ENCODE measurements at regions not wholly inside any gene's neighbourhood (a gene's known extent, or its start where the extent isn't known, plus 50 kb on each side); places are given as distances from the start of the nearest gene placed in this dataset.
"Not testable (repeated sequence)": the region's sequence is repeated elsewhere in the genome, so short reads cannot be mapped to it uniquely, and the experiment has no call there.

GRCh38 chr13:50650592-50651504 lies 192.6 kb downstream of the DLEU7 start:
- FAIRE-seq (no peak), DNase-seq (ENCODE audit: insufficient read length, low spot score) (no peak)

DNA sequence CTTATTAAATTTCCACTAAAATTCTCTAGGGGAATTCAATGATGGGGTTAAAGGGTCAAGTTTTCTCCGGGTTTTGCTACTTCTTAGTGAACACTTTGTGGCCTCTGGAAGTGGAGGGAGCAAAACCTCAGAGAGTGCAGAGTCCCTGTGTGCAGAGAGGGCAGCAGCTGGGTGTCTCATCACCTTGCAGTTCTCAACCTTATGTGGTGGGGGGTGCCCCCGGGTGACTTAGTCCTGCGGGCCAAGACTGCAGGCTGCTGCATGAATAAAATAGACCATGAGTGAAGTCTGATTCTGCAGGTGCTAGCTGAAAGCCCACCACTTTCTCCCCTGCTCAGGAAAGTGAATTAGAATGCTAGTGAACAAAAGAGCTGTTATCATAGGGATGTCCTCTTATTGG lies 191.6 kb downstream of the DLEU7 start:
- no peak for DNase-seq (ENCODE audit: insufficient read length, low spot score)
- FAIRE-seq = no peak

DNA sequence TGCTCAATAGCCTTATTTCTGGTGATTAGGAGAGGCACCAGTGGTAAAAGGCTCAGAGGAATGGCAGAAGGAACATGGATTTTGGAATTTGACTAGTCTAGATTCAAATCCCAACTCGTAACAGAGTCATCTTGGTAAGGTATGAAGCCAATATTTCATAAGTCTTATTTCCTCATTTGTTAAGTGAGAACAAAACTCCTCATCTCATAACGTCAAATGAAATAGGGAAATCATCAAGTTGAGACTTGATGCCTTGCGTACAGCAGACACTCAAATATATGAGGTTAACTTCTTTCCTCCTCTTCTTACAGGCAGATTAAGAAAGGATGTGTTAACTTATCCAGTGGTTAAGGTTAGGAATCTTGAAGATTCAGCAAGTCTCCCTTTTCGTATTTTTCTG lies 189.2 kb downstream of the DLEU7 start:
- no peak for DNase-seq (ENCODE audit: insufficient read length, low spot score)
- no peak for FAIRE-seq

- not testable (repeated sequence) for FAIRE-seq; DNase-seq (ENCODE audit: insufficient read length, low spot score)
These were observed 181.6 kb downstream of the DLEU7 start for GRCh38 chr13:50661881-50662280.

- DNase-seq (ENCODE audit: insufficient read length, low spot score) (no peak), FAIRE-seq (no peak)
These were observed 178.5 kb downstream of the DLEU7 start for GRCh38 chr13:50664951-50665350.

- DNase-seq (ENCODE audit: insufficient read length, low spot score) = no peak
These were observed 175.4 kb downstream of the DLEU7 start for GRCh38 chr13:50668049-50668448.

GRCh38 chr13:50668691-50669271 lies 174.7 kb downstream of the DLEU7 start:
- FAIRE-seq = no peak

More at GRCh38 chr13:50668049-50668448, 175.4 kb downstream of the DLEU7 start:
- FAIRE-seq = no peak

GRCh38 chr13:50670272-50670671 lies 173.2 kb downstream of the DLEU7 start:
- FAIRE-seq (no peak), DNase-seq (ENCODE audit: insufficient read length, low spot score) (no peak)

More at GRCh38 chr13:50668691-50669271, 174.7 kb downstream of the DLEU7 start:
- DNase-seq (ENCODE audit: insufficient read length, low spot score) = no peak

GRCh38 chr13:50670847-50671496 lies 172.5 kb downstream of the DLEU7 start:
- FAIRE-seq (no peak), DNase-seq (ENCODE audit: insufficient read length, low spot score) (no peak)

- FAIRE-seq (no peak), DNase-seq (ENCODE audit: insufficient read length, low spot score) (no peak)
These were observed 172.0 kb downstream of the DLEU7 start for GRCh38 chr13:50671497-50671850.

- FAIRE-seq = no peak
- no peak for DNase-seq (ENCODE audit: insufficient read length, low spot score)
These were observed 171.5 kb downstream of the DLEU7 start for GRCh38 chr13:50672025-50672424.

GRCh38 chr13:50675651-50676050 lies 167.8 kb downstream of the DLEU7 start:
- FAIRE-seq (no peak), DNase-seq (ENCODE audit: insufficient read length, low spot score) (no peak)

GRCh38 chr13:50676602-50677001 lies 166.9 kb downstream of the DLEU7 start:
- no peak for FAIRE-seq
- DNase-seq (ENCODE audit: insufficient read length, low spot score) = no peak

DNA sequence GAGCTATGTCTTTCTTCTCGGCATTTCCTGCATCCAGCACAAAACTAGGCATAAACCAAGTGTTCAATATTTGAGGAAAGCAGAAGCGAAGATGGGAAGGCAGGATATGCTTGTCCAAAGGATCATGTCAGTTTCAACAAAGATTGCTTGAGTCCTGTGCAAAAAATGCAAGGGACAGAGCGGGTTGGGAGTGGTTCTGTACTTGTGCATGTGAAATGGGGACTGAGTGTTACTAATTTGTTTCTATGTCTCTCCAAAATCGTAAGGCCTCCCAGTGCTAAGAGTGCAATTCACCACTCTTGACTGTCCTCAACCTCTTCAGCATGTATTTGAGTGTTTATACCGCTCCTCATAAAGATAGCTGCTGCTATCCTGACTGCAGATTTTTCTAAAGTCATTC lies 166.2 kb downstream of the DLEU7 start:
- DNase-seq (ENCODE audit: insufficient read length, low spot score) = no peak
- FAIRE-seq = no peak

DNA sequence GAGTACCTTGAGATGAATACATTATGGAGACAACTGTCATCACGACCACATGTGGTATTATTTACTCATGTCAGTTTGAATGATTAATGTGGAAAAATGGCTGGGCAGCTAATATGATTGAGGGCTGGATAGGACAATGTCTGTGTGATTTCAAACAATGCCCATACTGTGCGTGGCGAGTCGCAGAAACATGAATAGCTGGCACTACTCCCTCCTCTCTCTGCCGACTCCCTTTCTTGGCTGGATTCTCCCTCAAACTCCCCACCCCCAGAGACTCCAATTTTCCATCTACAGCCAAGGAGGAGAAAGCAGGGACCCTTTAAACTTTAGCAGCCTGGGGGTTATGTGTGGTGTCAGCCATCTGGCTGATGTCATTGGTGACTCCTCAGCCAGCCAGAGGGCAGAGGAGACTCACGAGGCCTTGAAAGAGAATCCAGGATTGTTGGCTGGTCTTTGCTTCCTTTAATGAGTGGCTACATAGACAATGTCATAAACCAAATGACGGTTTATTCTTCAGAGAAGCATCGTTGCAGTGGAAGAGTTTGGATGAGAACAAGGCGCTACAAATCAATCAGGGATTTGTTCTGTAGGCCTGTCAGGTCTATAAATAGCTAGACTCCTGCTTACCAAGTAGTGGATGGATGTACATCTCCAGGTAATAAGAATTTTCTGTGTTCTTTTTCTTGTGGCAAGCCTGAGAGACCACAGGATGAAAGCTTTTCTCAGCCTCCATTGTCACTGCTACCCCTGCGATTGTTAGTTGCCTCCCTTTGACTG lies 165.6 kb downstream of the DLEU7 start:
- FAIRE-seq = no peak
- no peak for DNase-seq (ENCODE audit: insufficient read length, low spot score)

GRCh38 chr13:50678464-50679162 lies 164.9 kb downstream of the DLEU7 start:
- DNase-seq (ENCODE audit: insufficient read length, low spot score) = no peak
- FAIRE-seq = no peak

- FAIRE-seq (no peak), DNase-seq (ENCODE audit: insufficient read length, low spot score) (no peak)
These were observed 164.2 kb downstream of the DLEU7 start for GRCh38 chr13:50679321-50679720.

DNA sequence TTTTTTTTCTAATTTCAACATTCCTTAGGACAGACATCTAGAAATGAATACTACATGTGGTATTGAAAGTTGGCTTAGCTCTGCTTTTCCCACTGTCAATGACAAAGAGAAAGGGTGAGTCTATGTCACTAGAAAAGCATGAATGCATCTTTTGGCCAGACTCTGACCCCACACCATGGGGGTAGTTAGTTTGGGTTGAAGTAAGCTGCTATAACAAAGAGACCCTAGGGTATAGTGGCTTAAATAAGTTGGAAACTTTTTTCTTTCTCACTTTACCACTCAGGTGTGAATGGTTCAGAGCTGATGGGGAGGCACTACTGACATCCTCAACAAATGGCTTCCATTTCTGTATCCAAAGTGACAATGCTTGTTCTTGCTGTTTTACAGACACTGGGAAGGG lies 161.5 kb downstream of the DLEU7 start:
- DNase-seq (ENCODE audit: insufficient read length, low spot score) = no peak
- no peak for FAIRE-seq

DNA sequence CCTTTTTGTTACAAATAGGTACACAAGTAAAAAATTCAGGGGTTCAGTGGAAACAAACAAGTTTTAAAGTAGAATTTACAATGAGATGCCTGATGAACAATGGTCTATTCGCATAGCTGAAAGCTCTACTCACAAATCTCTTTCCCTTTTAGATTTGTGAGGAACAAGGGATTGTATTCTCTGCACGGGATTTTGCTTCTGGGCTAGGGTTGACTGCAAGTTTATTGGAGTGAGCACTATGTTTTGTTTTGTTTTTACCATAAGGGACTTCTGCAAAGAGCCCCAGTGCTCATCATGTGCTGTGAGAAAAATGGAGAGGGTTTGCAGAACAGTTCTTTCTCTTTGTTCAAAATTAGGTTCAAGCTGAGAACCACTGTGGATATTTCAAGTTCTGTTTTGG lies 160.5 kb downstream of the DLEU7 start:
- FAIRE-seq (no peak), DNase-seq (ENCODE audit: insufficient read length, low spot score) (no peak)

DNA sequence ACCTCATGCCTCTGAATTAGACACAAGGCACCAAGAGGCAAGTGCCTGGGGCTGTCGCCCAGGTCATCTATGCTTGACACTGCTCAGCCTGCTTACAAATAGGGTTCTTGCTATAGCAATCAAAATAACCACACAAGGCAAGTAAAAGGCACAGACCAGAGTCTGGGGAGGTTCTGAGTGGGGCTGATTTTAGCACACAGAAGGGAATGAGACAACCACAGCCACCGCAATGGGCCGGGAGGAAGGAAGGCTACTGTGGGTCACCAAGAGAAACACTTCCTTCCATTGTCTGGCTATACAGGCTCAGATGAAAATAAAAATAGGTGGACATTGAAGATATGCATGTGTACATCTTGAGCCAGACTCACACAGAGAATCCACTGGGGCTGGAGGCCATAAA lies 159.1 kb downstream of the DLEU7 start:
- DNase-seq (ENCODE audit: insufficient read length, low spot score) (no peak), FAIRE-seq (no peak)
